ENCODE measurements at regions not wholly inside any gene's neighbourhood (a gene's known extent, or its start where the extent isn't known, plus 50 kb on each side); places are given as distances from the start of the nearest gene placed in this dataset.
"Not testable (repeated sequence)": the region's sequence is repeated elsewhere in the genome, so short reads cannot be mapped to it uniquely, and the experiment has no call there.

- no peak for TF ChIP-seq CTCF (IDR thresholded peaks at IDR 0.05; ENCODE audit: control insufficient read depth, insufficient read depth, low read depth, low read length, missing control alignments)
- no peak for DNase-seq (ENCODE audit: low read depth)
- H3K4me3 ChIP-seq (ENCODE audit: control insufficient read depth, low read depth, low read length): no peak overlapping the region
Measured at GRCh38 chr2:35822716-35823115, 532.9 kb upstream of the CRIM1 start.

- H3K4me3 ChIP-seq (ENCODE audit: control insufficient read depth, low read depth, low read length): no peak overlapping the region
- TF ChIP-seq CTCF (IDR thresholded peaks at IDR 0.05; ENCODE audit: control insufficient read depth, insufficient read depth, low read depth, low read length, missing control alignments): no peak
- no peak for DNase-seq (ENCODE audit: low read depth)
Measured at GRCh38 chr2:35821675-35822074, 533.9 kb upstream of the CRIM1 start.

- TF ChIP-seq CTCF (IDR thresholded peaks at IDR 0.05; ENCODE audit: control insufficient read depth, insufficient read depth, low read depth, low read length, missing control alignments): no peak
- DNase-seq (ENCODE audit: low read depth): no peak
- no peak overlapping the region for H3K4me3 ChIP-seq (ENCODE audit: control insufficient read depth, low read depth, low read length)
Measured at GRCh38 chr2:35820391-35820790, 535.2 kb upstream of the CRIM1 start.

- no peak for DNase-seq (ENCODE audit: low read depth)
- no peak for TF ChIP-seq CTCF (IDR thresholded peaks at IDR 0.05; ENCODE audit: control insufficient read depth, insufficient read depth, low read depth, low read length, missing control alignments)
- no peak overlapping the region for H3K4me3 ChIP-seq (ENCODE audit: control insufficient read depth, low read depth, low read length)
Measured at GRCh38 chr2:35819033-35819432, 536.5 kb upstream of the CRIM1 start.

- DNase-seq (ENCODE audit: low read depth); H3K4me3 ChIP-seq (ENCODE audit: control insufficient read depth, low read depth, low read length): not testable (repeated sequence)
Measured at GRCh38 chr2:35818359-35818758, 537.2 kb upstream of the CRIM1 start.

GRCh38 chr2:35814597-35814996, 541.0 kb upstream of the CRIM1 start:
- not testable (repeated sequence) for H3K4me3 ChIP-seq (ENCODE audit: control insufficient read depth, low read depth, low read length); DNase-seq (ENCODE audit: low read depth)

- TF ChIP-seq CTCF (IDR thresholded peaks at IDR 0.05; ENCODE audit: control insufficient read depth, insufficient read depth, low read depth, low read length, missing control alignments): no peak
- no peak for DNase-seq (ENCODE audit: low read depth)
- H3K4me3 ChIP-seq (ENCODE audit: control insufficient read depth, low read depth, low read length): no peak overlapping the region
Measured at GRCh38 chr2:35803126-35803525, 552.5 kb upstream of the CRIM1 start.

- no peak for DNase-seq (ENCODE audit: low read depth)
- H3K4me3 ChIP-seq (ENCODE audit: control insufficient read depth, low read depth, low read length): no peak overlapping the region
- TF ChIP-seq CTCF (IDR thresholded peaks at IDR 0.05; ENCODE audit: control insufficient read depth, insufficient read depth, low read depth, low read length, missing control alignments): no peak
Measured at GRCh38 chr2:35794796-35795450, 560.7 kb upstream of the CRIM1 start.
